ENCODE measurements at regions not wholly inside any gene's neighbourhood (a gene's known extent, or its start where the extent isn't known, plus 50 kb on each side); places are given as distances from the start of the nearest gene placed in this dataset.

DNA sequence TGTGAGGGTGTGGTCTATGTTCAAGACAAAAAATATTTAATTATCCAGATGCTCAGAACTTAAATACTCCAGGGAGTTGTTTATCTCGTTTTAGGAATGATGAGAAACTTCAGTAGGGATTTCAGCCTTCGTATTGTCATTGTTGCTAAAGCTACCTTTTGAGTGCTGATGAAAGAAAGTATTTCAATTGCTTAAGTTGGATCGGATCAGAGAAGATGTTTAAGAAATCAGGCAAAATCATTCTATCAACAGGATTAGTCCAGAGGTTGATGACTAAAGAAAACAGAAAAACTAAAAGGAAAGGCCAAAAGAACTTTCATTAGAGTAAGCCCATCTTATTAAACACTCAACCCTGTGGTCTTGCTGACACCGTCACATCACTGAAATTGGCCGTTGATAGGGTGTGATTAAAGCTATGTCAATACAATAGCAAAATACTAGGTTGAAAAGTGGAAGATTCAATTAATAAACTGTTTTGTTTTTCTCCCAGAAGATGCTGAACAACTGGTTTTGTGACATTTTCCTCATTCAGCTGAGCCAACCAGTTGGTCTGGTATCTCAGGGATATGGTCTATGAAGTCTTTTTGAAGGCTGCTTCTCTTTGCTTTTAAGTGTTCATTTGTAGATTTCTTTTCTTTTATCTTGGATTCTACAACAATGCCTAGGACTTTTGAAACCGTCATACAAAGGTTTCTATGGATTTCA, 551.7 kb downstream of the SLC4A3 start:
- H3K4me3 ChIP-seq (ENCODE audit: low read depth, low read length) = no peak overlapping the region
- no peak for DNase-seq (ENCODE audit: low read depth)

GRCh38 chr2:220181165-220181564, 553.7 kb downstream of the SLC4A3 start:
- H3K4me3 ChIP-seq (ENCODE audit: low read depth, low read length) = no peak overlapping the region
- TF ChIP-seq, protein P1, sequence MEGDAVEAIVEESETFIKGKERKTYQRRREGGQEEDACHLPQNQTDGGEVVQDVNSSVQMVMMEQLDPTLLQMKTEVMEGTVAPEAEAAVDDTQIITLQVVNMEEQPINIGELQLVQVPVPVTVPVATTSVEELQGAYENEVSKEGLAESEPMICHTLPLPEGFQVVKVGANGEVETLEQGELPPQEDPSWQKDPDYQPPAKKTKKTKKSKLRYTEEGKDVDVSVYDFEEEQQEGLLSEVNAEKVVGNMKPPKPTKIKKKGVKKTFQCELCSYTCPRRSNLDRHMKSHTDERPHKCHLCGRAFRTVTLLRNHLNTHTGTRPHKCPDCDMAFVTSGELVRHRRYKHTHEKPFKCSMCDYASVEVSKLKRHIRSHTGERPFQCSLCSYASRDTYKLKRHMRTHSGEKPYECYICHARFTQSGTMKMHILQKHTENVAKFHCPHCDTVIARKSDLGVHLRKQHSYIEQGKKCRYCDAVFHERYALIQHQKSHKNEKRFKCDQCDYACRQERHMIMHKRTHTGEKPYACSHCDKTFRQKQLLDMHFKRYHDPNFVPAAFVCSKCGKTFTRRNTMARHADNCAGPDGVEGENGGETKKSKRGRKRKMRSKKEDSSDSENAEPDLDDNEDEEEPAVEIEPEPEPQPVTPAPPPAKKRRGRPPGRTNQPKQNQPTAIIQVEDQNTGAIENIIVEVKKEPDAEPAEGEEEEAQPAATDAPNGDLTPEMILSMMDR (IDR thresholded peaks at IDR 0.05; ENCODE audit: low read depth, low read length, missing control alignments) = no peak
- no peak for DNase-seq (ENCODE audit: low read depth)

More for the DNA sequence above, 551.7 kb downstream of the SLC4A3 start:
- TF ChIP-seq, protein P1 (IDR thresholded peaks at IDR 0.05; ENCODE audit: low read depth, low read length, missing control alignments) = no peak

GRCh38 chr2:220182790-220183189, 555.4 kb downstream of the SLC4A3 start:
- TF ChIP-seq, protein P1 (IDR thresholded peaks at IDR 0.05; ENCODE audit: low read depth, low read length, missing control alignments) = no peak
- no peak overlapping the region for H3K4me3 ChIP-seq (ENCODE audit: low read depth, low read length)

DNA sequence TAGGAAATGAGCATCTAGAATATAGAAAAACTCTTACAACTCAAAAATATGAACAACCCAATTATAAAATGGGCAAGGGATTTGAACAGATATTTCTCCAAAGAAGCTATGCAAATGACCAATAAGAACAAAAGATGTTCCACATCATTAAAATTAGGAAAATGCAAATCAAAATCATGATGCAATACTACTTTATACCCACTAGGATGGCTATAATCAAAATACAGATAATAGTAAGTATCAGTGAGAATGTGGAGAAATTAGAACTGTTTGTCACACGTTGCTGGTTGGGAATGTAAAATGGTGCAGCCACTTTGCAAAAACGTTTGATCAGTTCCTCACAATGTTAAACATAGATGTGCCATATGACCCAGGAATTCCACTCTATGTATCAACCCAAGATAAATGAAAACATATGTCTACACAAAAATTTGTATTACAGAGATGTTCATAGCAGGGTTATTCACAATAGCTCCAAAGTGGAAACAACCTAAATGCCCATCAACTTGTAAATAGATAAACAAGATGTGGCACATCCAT, 558.4 kb downstream of the SLC4A3 start:
- no peak for DNase-seq (ENCODE audit: low read depth)
- no peak overlapping the region for H3K4me3 ChIP-seq (ENCODE audit: low read depth, low read length)
- TF ChIP-seq, protein P1 (IDR thresholded peaks at IDR 0.05; ENCODE audit: low read depth, low read length, missing control alignments) = no peak

More at GRCh38 chr2:220182790-220183189, 555.4 kb downstream of the SLC4A3 start:
- DNase-seq (ENCODE audit: low read depth) = no peak

DNA sequence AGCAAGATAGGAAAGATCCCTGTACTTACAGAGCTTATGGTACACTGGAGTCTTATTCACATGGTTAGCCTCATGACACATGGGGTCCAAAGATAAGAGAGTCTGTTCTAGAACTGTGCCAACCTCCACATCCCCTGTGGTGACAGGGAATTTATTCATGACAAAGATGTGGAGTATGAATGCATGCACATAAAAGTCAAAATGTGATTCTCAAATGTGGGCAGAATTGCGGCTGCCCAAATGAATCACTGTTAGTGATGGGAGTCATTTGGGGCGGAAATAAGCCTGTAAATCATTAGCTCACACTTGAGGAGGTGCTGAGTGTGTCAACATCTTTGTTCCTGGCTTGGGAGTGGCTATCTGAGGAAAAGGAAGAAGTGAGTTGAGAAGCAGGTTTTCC, 560.6 kb downstream of the SLC4A3 start:
- no peak overlapping the region for H3K4me3 ChIP-seq (ENCODE audit: low read depth, low read length)
- TF ChIP-seq, protein P1 (IDR thresholded peaks at IDR 0.05; ENCODE audit: low read depth, low read length, missing control alignments) = no peak
- no peak for DNase-seq (ENCODE audit: low read depth)

DNA sequence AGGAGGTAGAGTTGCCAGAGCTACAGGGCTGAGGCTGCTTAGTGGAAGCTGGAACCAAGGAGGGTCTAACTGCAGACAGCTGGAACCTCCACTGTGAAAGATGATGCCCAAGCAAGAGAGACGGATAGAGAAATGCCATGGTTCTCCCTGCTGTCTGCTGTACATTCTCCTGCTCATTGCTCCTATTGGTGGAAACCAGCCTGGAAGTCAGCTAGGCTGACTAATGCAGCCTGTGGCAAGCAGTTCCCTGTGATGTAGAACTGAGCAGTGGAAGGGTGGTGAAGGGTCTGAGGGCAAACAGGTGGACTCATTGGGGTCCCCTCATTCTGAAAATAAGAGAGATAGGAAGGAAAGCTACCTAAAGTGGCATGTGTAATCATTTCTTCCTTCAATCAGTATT, 563.6 kb downstream of the SLC4A3 start:
- H3K4me3 ChIP-seq (ENCODE audit: low read depth, low read length) = no peak overlapping the region
- TF ChIP-seq, protein P1 (IDR thresholded peaks at IDR 0.05; ENCODE audit: low read depth, low read length, missing control alignments) = no peak
- DNase-seq (ENCODE audit: low read depth) = no peak

DNA sequence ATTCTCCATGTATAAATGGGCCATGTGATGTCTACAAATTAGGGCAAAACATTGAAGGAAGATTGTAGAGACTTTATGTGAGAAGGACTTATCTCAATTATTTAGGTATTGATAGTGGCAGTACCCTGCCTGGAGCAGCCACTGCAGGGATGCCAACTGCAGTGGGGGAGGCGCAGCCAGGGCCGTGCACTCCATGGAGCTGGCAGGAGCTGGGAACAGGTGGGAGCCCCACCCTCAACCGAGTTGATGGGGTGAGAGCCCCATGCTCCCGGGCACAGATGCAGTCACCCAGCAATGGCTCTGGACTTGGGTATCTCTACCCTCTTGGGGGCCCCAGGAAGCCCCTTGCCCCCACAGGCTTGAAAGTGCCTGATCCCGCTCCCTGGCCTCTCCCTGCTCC, 564.3 kb downstream of the SLC4A3 start:
- no peak for DNase-seq (ENCODE audit: low read depth)
- TF ChIP-seq, protein P1 (IDR thresholded peaks at IDR 0.05; ENCODE audit: low read depth, low read length, missing control alignments) = no peak

More for the DNA sequence above, 564.3 kb downstream of the SLC4A3 start:
- H3K4me3 ChIP-seq (ENCODE audit: low read depth, low read length) = no peak overlapping the region
